Adipocyte (in vitro differentiated cells): ENCODE measurements at regions not wholly inside any gene's neighbourhood (a gene's known extent, or its start where the extent isn't known, plus 50 kb on each side); places are given as distances from the start of the nearest gene placed in this dataset.

Experiments
- DNase-seq: peaks from one replicate; pipeline ENCODE4 v3.0.0-alpha.2; 2015; ENCODE audit warnings: low read depth
- H3K27me3 ChIP-seq: replicated peaks from 2 replicates; pipeline ENCODE4 v1.7.0; 2013; ENCODE audit warnings: mild to moderate bottlenecking, low read length, moderate library complexity; ENCODE audit not compliant: control insufficient read depth, insufficient read depth
- H3K36me3 ChIP-seq: 2 replicates; pipeline ENCODE4 v1.7.0; 2013; ENCODE audit warnings: low read length, mild to moderate bottlenecking, moderate library complexity; ENCODE audit not compliant: control insufficient read depth, insufficient read depth, severe bottlenecking
- H3K4me1 ChIP-seq: 2 replicates; pipeline ENCODE4 v1.7.0; 2013; ENCODE audit warnings: mild to moderate bottlenecking, low read length, moderate library complexity; ENCODE audit not compliant: control insufficient read depth, insufficient read depth
- H3K4me3 ChIP-seq: 2 replicates; pipeline ENCODE4 v1.7.0; 2013; ENCODE audit warnings: mild to moderate bottlenecking, low read length, moderate library complexity
- H3K9ac ChIP-seq: 2 replicates; pipeline ENCODE4 v1.7.0; 2013; ENCODE audit warnings: mild to moderate bottlenecking, low read length, moderate library complexity
- H3K9me3 ChIP-seq: 2 replicates; pipeline ENCODE4 v1.7.0; 2013; ENCODE audit warnings: mild to moderate bottlenecking, low read length, moderate library complexity; ENCODE audit not compliant: control insufficient read depth

DNA sequence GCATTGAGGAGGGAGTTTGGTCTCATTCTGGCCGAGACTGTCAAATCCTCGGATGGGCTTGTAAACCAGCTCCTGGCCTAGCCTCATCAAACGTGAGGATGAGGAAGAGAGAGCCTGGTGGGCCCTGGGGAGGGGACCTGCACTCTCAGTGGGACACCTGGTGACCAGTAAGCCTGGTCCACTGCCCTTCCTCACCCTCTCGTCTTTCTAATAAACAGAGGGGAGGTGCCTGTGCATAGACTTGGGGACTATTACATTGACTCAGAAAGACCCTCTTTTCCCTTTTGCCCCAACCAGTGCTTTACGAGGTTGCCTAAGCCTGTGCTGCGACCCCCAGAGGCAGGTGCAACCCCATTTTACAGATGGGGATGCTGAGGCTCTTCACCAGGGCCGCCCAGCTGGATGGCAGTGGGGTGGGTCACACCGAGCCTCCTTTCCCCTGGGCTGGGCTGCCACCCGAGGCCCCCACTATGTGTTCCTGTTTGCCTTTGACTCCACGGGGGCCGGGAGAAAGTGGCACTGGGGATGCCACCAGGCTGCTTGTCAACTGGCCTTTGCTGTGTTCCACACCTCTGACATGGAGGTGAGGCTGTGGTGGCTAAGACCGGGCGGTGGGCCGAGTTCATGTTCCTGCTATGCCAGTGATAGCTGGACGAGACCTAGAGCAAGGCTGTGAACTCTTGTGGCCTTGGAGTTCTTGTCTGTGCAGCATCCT is 85.9 kb downstream of the GLI2 start:
- Histone ChIP-seq H3K4me1 (peaks cover 31% of the 10 kb centered on the region), H3K9ac (no peak overlapping the region), H3K9me3 (no peaks in the 10 kb centered on the region), H3K27me3 (no peaks in the 10 kb centered on the region), H3K36me3 (no peaks in the 10 kb centered on the region), H3K4me3 (no peak overlapping the region)
- no peak for DNase-seq

DNA sequence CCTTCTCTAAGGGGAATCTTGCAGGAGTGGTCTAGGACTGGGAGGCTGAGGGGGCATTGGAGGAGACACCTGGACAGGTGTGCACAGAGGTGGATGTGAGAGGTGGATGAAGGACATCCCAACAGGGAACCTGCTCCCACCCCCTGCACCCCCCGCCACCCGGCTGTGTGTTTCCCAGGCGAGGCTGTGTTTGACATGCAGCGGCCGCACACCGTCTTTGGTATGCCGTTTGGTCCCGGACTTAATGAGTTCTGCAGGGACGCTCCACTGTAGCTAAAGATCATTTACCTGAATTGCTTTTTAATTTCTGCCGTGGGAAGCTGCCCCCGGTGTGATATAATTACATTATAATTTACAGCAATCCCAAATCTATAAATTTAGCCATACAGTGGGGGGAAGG is 87.3 kb downstream of the GLI2 start:
- Histone ChIP-seq H3K9me3 (no peaks in the 10 kb centered on the region), H3K9ac (no peak overlapping the region), H3K4me3 (no peak overlapping the region), H3K4me1 (peaks cover 31% of the 10 kb centered on the region), H3K27me3 (no peaks in the 10 kb centered on the region), H3K36me3 (no peaks in the 10 kb centered on the region)
- no peak for DNase-seq

DNA sequence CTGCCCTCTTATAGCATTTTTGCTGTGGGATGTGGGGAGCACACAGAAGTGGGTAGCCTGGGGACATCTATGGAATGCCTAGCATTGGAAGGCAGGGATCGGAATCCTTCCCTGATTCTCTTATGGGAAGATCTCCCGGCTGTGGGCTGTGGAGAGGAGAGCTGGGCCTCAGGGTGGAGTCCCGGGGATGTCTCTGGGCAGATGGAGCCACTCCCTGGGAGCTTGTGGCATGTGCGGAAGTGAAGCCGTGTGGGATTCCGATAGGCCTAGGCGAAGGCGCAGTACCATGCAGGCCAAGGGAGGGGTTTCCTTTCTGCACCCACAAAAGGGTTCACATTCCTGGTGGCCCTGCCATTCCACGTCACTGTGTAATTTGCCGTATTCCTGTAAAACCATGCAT is 87.9 kb downstream of the GLI2 start:
- peaks cover 25% of the 10 kb centered on the region for H3K4me1 ChIP-seq
- no peaks in the 10 kb centered on the region for H3K27me3 ChIP-seq
- DNase-seq, result no peak
- H3K4me3 ChIP-seq, result no peak overlapping the region
- no peak overlapping the region for H3K9ac ChIP-seq
- H3K9me3 ChIP-seq, result no peaks in the 10 kb centered on the region
- H3K36me3 ChIP-seq, result no peaks in the 10 kb centered on the region

DNA sequence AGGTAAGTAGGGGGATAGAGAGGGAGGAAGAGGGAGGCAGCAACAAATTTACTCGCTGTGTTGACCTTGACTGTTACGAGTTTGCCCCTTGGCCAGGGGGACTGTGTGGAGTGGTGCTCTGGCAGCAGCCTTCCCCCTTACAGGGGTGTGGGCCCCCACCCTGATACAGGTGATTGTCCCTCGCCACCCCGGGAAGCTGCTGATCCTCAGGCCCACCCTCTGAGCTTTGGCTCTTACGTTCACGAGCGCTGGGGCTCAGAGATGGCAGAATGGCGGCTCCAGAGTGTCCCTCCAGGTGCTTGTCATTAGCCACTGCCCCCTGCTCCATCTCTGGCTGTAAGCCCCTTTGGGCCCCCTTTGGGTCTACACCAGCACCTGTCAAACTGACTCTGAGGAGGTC is 88.6 kb downstream of the GLI2 start:
- Histone ChIP-seq H3K9me3 (no peaks in the 10 kb centered on the region), H3K36me3 (no peaks in the 10 kb centered on the region), H3K4me3 (no peak overlapping the region), H3K9ac (no peak overlapping the region), H3K27me3 (no peaks in the 10 kb centered on the region), H3K4me1 (peaks cover 20% of the 10 kb centered on the region)
- DNase-seq, result no peak

DNA sequence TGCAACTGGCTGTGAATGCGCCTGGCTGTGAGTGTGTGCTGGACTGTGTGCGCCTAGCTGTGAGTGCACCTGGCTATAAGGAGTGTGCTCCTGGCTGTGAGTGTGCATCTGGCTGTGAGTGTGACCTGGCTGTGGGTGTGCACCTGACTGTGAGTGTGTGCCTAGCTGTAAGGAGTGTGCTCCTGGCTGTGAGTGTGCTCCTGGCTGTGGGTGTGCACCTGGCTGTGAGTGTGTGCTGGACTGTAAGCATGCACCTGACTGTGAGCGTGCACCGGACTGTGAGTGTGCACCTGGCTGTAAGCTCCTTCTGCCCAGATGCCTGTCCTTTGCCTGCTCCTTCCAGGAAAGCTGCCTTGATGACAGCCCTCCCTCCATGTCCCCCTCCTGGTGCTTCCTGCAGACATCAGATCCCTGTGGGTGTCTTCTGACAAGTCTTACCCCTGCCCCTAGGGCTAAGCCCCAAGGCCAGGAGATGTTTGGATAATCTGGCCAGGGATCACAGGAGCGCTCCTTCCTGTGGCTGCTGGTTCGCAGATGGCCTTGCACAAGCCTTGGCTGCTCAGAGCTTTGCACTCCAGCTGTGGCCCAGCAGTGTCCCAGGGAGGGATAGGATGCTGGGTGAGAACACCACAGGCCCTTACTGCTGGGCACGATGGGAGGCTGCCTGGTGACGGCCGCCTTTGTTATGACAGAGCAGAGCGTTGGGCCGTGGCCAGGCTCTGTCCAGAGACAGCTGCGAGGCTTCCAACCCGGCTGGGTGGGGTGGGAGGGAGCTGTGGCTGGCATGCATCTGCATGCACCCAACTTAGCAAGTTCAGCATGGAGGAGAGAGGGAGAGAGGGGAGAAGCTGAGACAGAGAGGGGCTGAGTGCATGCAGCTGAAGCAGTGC is 89.9 kb downstream of the GLI2 start:
- no peaks in the 10 kb centered on the region for H3K27me3 ChIP-seq
- peaks cover 9% of the 10 kb centered on the region for H3K4me1 ChIP-seq
- no peak overlapping the region for H3K9ac ChIP-seq
- no peak overlapping the region for H3K4me3 ChIP-seq
- H3K36me3 ChIP-seq, result no peaks in the 10 kb centered on the region
- H3K9me3 ChIP-seq, result no peaks in the 10 kb centered on the region
- peak; percentile 85 for DNase-seq

DNA sequence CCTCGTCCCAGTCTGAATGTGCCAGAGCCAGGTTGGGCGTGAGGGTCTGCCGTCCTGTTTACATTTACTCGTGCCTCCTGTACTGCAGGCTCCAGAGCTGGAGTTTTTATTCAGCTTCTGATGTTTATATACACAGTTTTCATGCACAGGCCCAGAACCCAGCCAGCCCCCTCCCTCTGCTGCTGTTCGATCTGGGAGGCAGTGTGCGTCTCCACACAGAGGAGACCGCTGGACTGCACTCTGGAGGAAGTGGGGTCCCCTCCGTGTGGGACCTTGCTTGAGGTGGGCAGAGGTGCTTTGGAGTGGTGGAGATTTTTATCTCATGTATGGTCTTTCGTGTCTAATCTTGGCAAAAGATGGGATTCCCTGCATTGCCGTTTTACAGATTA is 90.6 kb downstream of the GLI2 start:
- H3K4me1 ChIP-seq, result peaks cover 2% of the 10 kb centered on the region
- H3K27me3 ChIP-seq, result no peaks in the 10 kb centered on the region
- H3K4me3 ChIP-seq, result no peak overlapping the region
- no peak overlapping the region for H3K9ac ChIP-seq
- no peaks in the 10 kb centered on the region for H3K36me3 ChIP-seq
- H3K9me3 ChIP-seq, result no peaks in the 10 kb centered on the region
- DNase-seq, result no peak

DNA sequence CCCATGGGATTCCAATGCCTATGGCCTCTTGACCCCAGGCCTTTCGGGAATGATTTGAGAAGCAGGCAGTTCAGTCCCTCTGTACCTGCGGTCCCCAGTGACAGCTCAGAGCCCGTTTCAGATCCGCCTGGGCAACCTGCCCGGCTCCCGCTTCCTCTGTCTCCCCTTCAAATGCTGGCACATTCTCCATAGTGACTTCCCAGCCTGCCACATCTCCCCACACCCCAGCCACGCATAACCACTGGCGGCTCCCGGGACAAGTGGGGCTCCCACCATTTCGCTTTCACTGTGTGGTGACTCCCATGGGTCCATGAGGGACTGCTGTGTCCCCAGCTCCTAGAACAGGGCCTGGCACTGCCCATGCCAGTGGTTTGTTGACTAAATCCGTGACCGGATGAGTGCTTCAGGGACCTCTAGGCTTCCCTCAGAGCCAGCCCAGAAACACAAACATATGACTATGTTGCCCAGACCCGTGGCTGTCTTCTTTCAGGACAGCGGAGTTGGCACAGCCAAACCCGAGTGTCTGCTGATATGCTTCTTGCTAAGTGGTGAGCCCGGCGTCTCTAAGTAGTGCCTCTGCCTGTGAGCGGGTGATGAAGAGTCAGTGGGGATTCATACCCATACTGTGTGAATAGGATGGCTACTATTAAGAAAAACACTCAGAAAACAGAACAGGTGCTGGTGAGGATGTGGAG is 91.2 kb downstream of the GLI2 start:
- no peaks in the 10 kb centered on the region for H3K4me1 ChIP-seq
- no peaks in the 10 kb centered on the region for H3K36me3 ChIP-seq

DNA sequence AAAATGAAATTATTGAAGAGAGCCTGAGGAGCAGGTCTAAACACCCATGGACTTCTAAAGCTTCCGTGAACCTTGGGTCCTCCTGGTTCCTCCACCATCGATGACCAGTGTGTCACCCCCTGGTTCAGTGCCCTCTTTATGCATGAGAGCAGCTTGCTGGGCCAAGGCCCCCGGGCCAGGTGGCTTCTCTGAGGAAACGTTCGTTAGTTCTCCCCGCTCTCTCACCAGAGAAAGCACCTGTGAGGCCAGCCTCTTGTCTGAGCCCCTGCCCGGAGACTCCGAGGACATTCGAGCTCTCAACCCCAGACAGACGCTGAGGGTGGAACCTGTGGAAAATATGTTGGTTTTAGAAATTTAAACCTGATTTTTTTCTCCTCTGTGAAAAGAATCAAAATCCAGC is 92.4 kb downstream of the GLI2 start:
- no peaks in the 10 kb centered on the region for H3K4me1 ChIP-seq
- H3K9me3 ChIP-seq, result no peaks in the 10 kb centered on the region
- no peak for DNase-seq
- H3K27me3 ChIP-seq, result no peaks in the 10 kb centered on the region
- H3K9ac ChIP-seq, result no peak overlapping the region
- H3K4me3 ChIP-seq, result no peak overlapping the region
- no peaks in the 10 kb centered on the region for H3K36me3 ChIP-seq

More for the DNA sequence above, 91.2 kb downstream of the GLI2 start:
- no peak for DNase-seq
- H3K27me3 ChIP-seq, result no peaks in the 10 kb centered on the region
- no peaks in the 10 kb centered on the region for H3K9me3 ChIP-seq
- no peak overlapping the region for H3K9ac ChIP-seq
- H3K4me3 ChIP-seq, result no peak overlapping the region

DNA sequence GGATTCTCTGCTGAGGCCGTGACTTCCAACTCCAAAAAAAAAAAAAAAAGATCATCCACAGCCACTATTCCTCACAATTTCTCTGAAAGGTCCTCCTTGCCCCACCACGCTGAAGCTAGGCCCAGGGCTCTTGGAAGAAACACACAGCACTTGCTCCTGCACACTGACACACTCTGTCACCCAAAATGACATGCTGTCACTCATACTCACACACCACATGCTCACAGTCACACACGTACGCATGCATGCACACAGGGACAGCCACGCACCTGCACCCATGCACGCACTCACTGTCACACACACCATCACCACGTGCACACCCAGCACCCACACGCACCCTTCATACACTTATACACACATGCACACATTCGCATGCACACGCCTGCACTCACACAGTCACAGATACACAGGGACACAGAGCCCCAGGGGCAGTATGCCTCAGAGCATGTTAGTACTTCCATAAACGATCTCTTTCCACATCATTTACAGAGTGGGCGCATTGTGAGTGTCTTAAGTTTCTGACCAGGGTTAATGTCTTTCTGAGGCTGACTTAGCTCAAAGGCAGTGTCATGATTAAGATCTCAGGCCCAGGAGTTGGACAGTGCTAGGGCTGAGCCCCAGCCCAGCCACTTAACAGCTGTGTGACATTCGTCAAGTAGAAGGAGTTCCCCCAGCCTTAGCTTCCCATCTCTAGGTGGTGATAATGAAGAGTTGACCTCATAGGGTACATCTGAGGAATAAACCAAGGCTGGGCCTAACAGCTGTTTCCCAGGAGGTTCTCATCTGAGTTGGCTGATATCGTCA is 93.4 kb downstream of the GLI2 start:
- no peaks in the 10 kb centered on the region for H3K27me3 ChIP-seq
- no peaks in the 10 kb centered on the region for H3K9me3 ChIP-seq
- no peak overlapping the region for H3K9ac ChIP-seq
- no peaks in the 10 kb centered on the region for H3K4me1 ChIP-seq
- H3K4me3 ChIP-seq, result no peak overlapping the region
- H3K36me3 ChIP-seq, result no peaks in the 10 kb centered on the region
- DNase-seq, result no peak

DNA sequence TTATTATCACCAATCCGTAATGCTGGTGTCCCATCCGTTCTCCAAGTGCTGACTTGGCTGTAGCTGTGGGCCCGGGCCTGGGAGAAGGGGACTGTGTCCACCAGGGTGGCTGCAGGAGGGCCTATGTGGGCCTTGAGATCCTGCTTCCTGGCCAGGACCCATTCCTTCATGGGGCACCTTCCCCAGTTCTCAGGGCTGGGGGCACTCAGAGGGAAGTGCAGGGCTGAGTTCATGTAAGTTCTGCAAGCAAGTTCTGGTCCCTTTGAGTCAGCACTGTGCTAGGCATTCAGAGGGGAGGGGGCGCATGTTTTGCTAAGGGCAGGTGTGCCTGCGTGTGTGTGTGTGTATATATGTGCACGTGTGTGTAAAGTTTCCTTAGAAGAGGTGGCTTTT is 94.0 kb downstream of the GLI2 start:
- no peak for DNase-seq
- Histone ChIP-seq H3K36me3 (no peaks in the 10 kb centered on the region), H3K4me1 (no peaks in the 10 kb centered on the region), H3K4me3 (no peak overlapping the region), H3K9me3 (no peaks in the 10 kb centered on the region), H3K27me3 (no peaks in the 10 kb centered on the region), H3K9ac (no peak overlapping the region)
